NCI-H146 treated with DMSO at 0.1 percent for 48 hours (cell line): ENCODE measurements at regions not wholly inside any gene's neighbourhood (a gene's known extent, or its start where the extent isn't known, plus 50 kb on each side); places are given as distances from the start of the nearest gene placed in this dataset.

Experiments used
- DNase-seq: peaks from one replicate; lab custom pipeline; 2025; ENCODE audit not compliant: unreplicated experiment; lab: John Stamatoyannopoulos, UW

GRCh38 chr15:87118435-87118834 lies 1038.8 kb downstream of the AGBL1 start:
- no peak for DNase-seq

- no peak for DNase-seq
These were observed 1036.1 kb downstream of the AGBL1 start for GRCh38 chr15:87115795-87116194.

GRCh38 chr15:87099916-87100315 lies 1020.2 kb downstream of the AGBL1 start:
- no peak for DNase-seq

- no peak for DNase-seq
These were observed 1009.9 kb downstream of the AGBL1 start for GRCh38 chr15:87089551-87089950.

- DNase-seq = no peak
These were observed 1003.5 kb downstream of the AGBL1 start for GRCh38 chr15:87083201-87083600.

GRCh38 chr15:87082581-87082980 lies 1002.9 kb downstream of the AGBL1 start:
- DNase-seq = no peak

GRCh38 chr15:87080547-87080946 lies 1000.9 kb downstream of the AGBL1 start:
- DNase-seq = no peak
